ENCODE measurements at regions not wholly inside any gene's neighbourhood (a gene's known extent, or its start where the extent isn't known, plus 50 kb on each side); places are given as distances from the start of the nearest gene placed in this dataset.

DNA sequence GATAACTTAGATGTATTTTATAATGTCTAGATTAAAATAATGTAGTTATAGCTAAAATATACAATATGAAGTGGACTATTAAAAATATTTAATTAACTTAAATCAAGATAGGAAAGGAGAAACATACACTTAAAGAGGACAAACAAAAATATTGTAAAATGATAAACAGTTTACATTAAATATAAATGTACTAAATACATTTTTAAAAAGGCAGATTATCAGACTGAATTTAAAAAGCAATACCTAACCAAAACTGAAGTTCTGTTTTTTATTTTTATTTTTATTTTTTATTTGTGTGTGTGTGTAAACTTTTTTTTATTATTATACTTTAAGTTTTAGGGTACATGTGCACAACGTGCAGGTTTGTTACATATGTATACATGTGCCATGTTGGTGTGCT, 811.6 kb upstream of the INTU start:
- TF ChIP-seq POLR2A (IDR thresholded peaks at IDR 0.05) (no peak), POLR2AphosphoS5 (IDR thresholded peaks at IDR 0.05) (no peak)
- TF ChIP-seq, protein P1, sequence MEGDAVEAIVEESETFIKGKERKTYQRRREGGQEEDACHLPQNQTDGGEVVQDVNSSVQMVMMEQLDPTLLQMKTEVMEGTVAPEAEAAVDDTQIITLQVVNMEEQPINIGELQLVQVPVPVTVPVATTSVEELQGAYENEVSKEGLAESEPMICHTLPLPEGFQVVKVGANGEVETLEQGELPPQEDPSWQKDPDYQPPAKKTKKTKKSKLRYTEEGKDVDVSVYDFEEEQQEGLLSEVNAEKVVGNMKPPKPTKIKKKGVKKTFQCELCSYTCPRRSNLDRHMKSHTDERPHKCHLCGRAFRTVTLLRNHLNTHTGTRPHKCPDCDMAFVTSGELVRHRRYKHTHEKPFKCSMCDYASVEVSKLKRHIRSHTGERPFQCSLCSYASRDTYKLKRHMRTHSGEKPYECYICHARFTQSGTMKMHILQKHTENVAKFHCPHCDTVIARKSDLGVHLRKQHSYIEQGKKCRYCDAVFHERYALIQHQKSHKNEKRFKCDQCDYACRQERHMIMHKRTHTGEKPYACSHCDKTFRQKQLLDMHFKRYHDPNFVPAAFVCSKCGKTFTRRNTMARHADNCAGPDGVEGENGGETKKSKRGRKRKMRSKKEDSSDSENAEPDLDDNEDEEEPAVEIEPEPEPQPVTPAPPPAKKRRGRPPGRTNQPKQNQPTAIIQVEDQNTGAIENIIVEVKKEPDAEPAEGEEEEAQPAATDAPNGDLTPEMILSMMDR (IDR thresholded peaks at IDR 0.05): no peak

Measured in suprapubic skin (tissue), 4 donors.